ENCODE measurements at regions not wholly inside any gene's neighbourhood (a gene's known extent, or its start where the extent isn't known, plus 50 kb on each side); places are given as distances from the start of the nearest gene placed in this dataset.

DNA sequence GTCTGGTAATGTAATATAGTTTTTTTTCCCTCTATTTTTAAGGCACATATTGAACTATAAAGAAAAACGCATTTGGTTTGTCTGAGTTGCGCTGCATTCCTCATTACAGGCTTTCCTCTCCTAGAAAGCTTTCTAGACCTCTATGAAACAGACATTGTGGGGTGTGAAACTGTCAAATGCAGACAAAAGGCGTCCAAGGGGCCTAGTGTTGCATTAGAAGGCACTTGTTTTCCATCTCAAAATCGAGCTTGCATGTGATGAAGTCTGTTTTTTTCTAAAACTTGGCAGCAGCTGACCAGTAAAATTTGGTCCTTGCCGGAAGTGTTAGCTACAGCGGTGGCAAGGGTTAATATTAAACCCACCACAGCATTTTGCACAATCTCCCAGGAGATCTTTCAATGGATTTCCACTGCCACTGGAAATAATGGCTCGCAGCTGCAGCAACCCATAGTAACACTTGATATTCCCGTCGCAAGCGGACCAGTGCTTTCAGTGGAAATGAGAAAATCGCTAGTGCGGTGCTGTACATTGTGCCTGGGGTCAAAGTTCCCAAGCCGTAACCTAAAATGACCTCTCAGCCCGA, 602.6 kb downstream of the KCNJ2 start:
- Histone ChIP-seq H3K9me2 (ENCODE audit: insufficient read depth) (no peaks in the 10 kb centered on the region), H3K4me3 (no peak overlapping the region), H3K4me1 (replicated peaks; ENCODE audit: insufficient read depth) (no peaks in the 10 kb centered on the region), H3K27me3 (ENCODE audit: insufficient read depth, low read depth) (no peaks in the 10 kb centered on the region), H4K20me1 (ENCODE audit: insufficient read depth) (no peaks in the 10 kb centered on the region; the same call in 1 of the 2 replicates), H3K79me2 (ENCODE audit: low read depth) (no peaks in the 10 kb centered on the region), H3K9me3 (ENCODE audit: insufficient read depth, low read depth) (no peaks in the 10 kb centered on the region), H3K27ac (no peak overlapping the region), H3K36me3 (ENCODE audit: low read depth) (no peaks in the 10 kb centered on the region), H3K4me2 (no peak overlapping the region), H3F3A (ENCODE audit: insufficient read depth, low read depth) (no peaks in the 10 kb centered on the region), H2AFZ (no peak overlapping the region)
- intact Hi-C loops (cut with micrococcal nuclease; ENCODE audit: unreplicated experiment): no loop called here
- no peak for DNase-seq
- TF ChIP-seq EZH2 (IDR thresholded peaks at IDR 0.05; ENCODE audit: low read depth): no peak
- TF ChIP-seq, protein P1, sequence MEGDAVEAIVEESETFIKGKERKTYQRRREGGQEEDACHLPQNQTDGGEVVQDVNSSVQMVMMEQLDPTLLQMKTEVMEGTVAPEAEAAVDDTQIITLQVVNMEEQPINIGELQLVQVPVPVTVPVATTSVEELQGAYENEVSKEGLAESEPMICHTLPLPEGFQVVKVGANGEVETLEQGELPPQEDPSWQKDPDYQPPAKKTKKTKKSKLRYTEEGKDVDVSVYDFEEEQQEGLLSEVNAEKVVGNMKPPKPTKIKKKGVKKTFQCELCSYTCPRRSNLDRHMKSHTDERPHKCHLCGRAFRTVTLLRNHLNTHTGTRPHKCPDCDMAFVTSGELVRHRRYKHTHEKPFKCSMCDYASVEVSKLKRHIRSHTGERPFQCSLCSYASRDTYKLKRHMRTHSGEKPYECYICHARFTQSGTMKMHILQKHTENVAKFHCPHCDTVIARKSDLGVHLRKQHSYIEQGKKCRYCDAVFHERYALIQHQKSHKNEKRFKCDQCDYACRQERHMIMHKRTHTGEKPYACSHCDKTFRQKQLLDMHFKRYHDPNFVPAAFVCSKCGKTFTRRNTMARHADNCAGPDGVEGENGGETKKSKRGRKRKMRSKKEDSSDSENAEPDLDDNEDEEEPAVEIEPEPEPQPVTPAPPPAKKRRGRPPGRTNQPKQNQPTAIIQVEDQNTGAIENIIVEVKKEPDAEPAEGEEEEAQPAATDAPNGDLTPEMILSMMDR (conservative IDR thresholded peaks at IDR 0.05): no peak
- ChIA-PET POLR2A (ENCODE audit: unreplicated experiment) (no interaction called here), CTCF (no interaction called here)
- no TSS peak for BruUV-seq (replicated peaks)

DNA sequence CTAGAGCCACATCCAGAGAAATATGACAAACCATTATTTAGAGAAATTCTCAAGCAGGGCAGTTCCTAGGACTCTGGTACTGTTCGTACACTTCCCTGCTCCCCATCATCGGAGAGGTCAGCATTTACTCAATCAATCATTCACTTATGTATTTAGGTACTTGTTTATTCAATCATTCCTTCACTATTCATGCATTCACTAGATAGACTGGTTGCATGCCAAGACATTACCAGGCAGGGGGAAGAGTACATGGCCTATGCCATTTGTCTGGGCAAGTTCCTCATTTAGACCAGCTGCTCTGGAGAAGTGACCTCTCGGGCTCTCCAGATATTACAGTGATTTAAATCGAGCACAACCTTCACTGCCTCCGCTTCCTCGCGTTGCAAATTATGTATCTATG, 603.4 kb downstream of the KCNJ2 start:
- ChIA-PET POLR2A (ENCODE audit: unreplicated experiment) (no interaction called here), CTCF (no interaction called here)
- Histone ChIP-seq H3K9me3 (ENCODE audit: insufficient read depth, low read depth) (no peaks in the 10 kb centered on the region), H3K4me1 (replicated peaks; ENCODE audit: insufficient read depth) (no peaks in the 10 kb centered on the region), H3K9me2 (ENCODE audit: insufficient read depth) (no peaks in the 10 kb centered on the region), H3K4me2 (no peak overlapping the region), H2AFZ (no peak overlapping the region), H3K79me2 (ENCODE audit: low read depth) (no peaks in the 10 kb centered on the region), H3K36me3 (ENCODE audit: low read depth) (no peaks in the 10 kb centered on the region), H4K20me1 (ENCODE audit: insufficient read depth) (no peaks in the 10 kb centered on the region; the same call in 1 of the 2 replicates), H3K4me3 (no peak overlapping the region), H3F3A (ENCODE audit: insufficient read depth, low read depth) (no peaks in the 10 kb centered on the region), H3K27me3 (ENCODE audit: insufficient read depth, low read depth) (no peaks in the 10 kb centered on the region), H3K27ac (no peak overlapping the region)
- DNase-seq: no peak
- TF ChIP-seq, protein P1 (conservative IDR thresholded peaks at IDR 0.05): no peak
- no peak for TF ChIP-seq EZH2 (IDR thresholded peaks at IDR 0.05; ENCODE audit: low read depth)
- intact Hi-C loops (cut with micrococcal nuclease; ENCODE audit: unreplicated experiment): no loop called here
- BruUV-seq (replicated peaks): no TSS peak

GRCh38 chr17:70773258-70773657, 603.9 kb downstream of the KCNJ2 start:
- no peaks in the 10 kb centered on the region for H3K9me2 ChIP-seq (ENCODE audit: insufficient read depth)
- H3K9me3 ChIP-seq (ENCODE audit: insufficient read depth, low read depth): no peaks in the 10 kb centered on the region
- intact Hi-C loops (cut with micrococcal nuclease; ENCODE audit: unreplicated experiment): no loop called here
- TF ChIP-seq, protein P1 (conservative IDR thresholded peaks at IDR 0.05): no peak
- no peak for TF ChIP-seq EZH2 (IDR thresholded peaks at IDR 0.05; ENCODE audit: low read depth)
- H3K4me3 ChIP-seq: no peak overlapping the region
- no peak overlapping the region for H3K4me2 ChIP-seq
- no peaks in the 10 kb centered on the region for H3K79me2 ChIP-seq (ENCODE audit: low read depth)
- no peaks in the 10 kb centered on the region for H3K36me3 ChIP-seq (ENCODE audit: low read depth)
- H4K20me1 ChIP-seq (ENCODE audit: insufficient read depth): no peaks in the 10 kb centered on the region; the same call in 1 of the 2 replicates
- no peak overlapping the region for H2AFZ ChIP-seq
- no peak overlapping the region for H3K27ac ChIP-seq
- POLR2A ChIA-PET (ENCODE audit: unreplicated experiment): no interaction called here
- no peaks in the 10 kb centered on the region for H3K4me1 ChIP-seq (replicated peaks; ENCODE audit: insufficient read depth)
- no peak for DNase-seq
- no peaks in the 10 kb centered on the region for H3F3A ChIP-seq (ENCODE audit: insufficient read depth, low read depth)
- CTCF ChIA-PET: no interaction called here
- no peaks in the 10 kb centered on the region for H3K27me3 ChIP-seq (ENCODE audit: insufficient read depth, low read depth)
- no TSS peak for BruUV-seq (replicated peaks)

All from PC-9 (cell line).